Naive thymus-derived CD4-positive, alpha-beta T cell (primary cell): ENCODE measurements at regions not wholly inside any gene's neighbourhood (a gene's known extent, or its start where the extent isn't known, plus 50 kb on each side); places are given as distances from the start of the nearest gene placed in this dataset.
A peak's percentile ranks its signal among the peaks of the same experiment; 100 is the strongest.

ENCODE experiments used
- ATAC-seq: fragments of 150-1000 bp; cut with Tn5 transposase; 2 replicates; pipeline ENCODE4 v1.10.0; 2021; ENCODE audit warnings: mild to moderate bottlenecking, moderate library complexity
- CTCF ChIA-PET: fragments of 350-600 bp; sonication (Branson Sonifier 250); formaldehyde crosslinking; loops from one replicate; lab custom pipeline; 2021; ENCODE audit warnings: antibody characterized with exemption; lab: Charles Lee
- POLR2A ChIA-PET: fragments of 350-600 bp; sonication (Branson Sonifier 250); formaldehyde crosslinking; loops from one replicate; lab custom pipeline; 2021; ENCODE audit warnings: antibody characterized with exemption, inconsistent platforms; lab: Charles Lee
- DNase-seq, 9 donors: peaks; one replicate each; pipeline versions ENCODE4 v3.0.0 to v3.0.0-alpha.2; 2020 to 2022; ENCODE audit warnings: mixed read lengths in 1 of 9
- H3K27ac ChIP-seq: one replicate; pipeline ENCODE4 v1.7.0; 2013; ENCODE audit warnings: mild to moderate bottlenecking, low read depth, low read length, moderate library complexity
- H3K27me3 ChIP-seq, 2 donors: one replicate each; pipeline ENCODE4 v1.7.0; 2013; ENCODE audit warnings: low read length in 2 of 2, mild to moderate bottlenecking in 2 of 2, moderate library complexity in 2 of 2; ENCODE audit not compliant: control insufficient read depth in 2 of 2, insufficient read depth in 2 of 2
- H3K36me3 ChIP-seq, 3 experiments: 1 replicate in 2 of 3; 2 replicates in 1 of 3; pipeline ENCODE4 v1.7.0; 2013; ENCODE audit warnings: low read length in 3 of 3, mild to moderate bottlenecking in 3 of 3, moderate library complexity in 1 of 3; ENCODE audit not compliant: insufficient read depth in 3 of 3, control insufficient read depth in 2 of 3
- H3K4me1 ChIP-seq, 2 donors: one replicate each; pipeline ENCODE4 v1.7.0; 2013; ENCODE audit warnings: low read length in 2 of 2, mild to moderate bottlenecking in 2 of 2, moderate library complexity in 1 of 2; ENCODE audit not compliant: control insufficient read depth in 2 of 2, insufficient read depth in 2 of 2
- H3K4me3 ChIP-seq: 2 replicates; pipeline ENCODE4 v1.7.0; 2013; ENCODE audit warnings: mild to moderate bottlenecking, low read length
- H3K9me3 ChIP-seq, 3 experiments: 1 replicate in 2 of 3; 2 replicates in 1 of 3; pipeline ENCODE4 v1.7.0; 2013; ENCODE audit warnings: low read length in 3 of 3; ENCODE audit not compliant: control insufficient read depth in 2 of 3
- H3K27ac Mint-ChIP-seq, 9 donors: one replicate each; pipeline ENCODE4 v1.8.0; 2020 to 2022; ENCODE audit warnings: mixed read lengths in 9 of 9, mild to moderate bottlenecking in 8 of 9, moderate library complexity in 5 of 9, inconsistent platforms in 2 of 9
- H3K27me3 Mint-ChIP-seq, 5 donors: one replicate each; pipeline ENCODE4 v1.8.0; 2021 to 2022; ENCODE audit warnings: mixed read lengths in 5 of 5, mild to moderate bottlenecking in 1 of 5
- H3K36me3 Mint-ChIP-seq, 5 donors: one replicate each; pipeline ENCODE4 v1.8.0; 2020 to 2022; ENCODE audit warnings: mixed read lengths in 5 of 5, mild to moderate bottlenecking in 3 of 5, inconsistent platforms in 1 of 5
- H3K4me1 Mint-ChIP-seq, 7 donors: one replicate each; pipeline ENCODE4 v1.8.0; 2020 to 2022; ENCODE audit warnings: mixed read lengths in 7 of 7, mild to moderate bottlenecking in 3 of 7, inconsistent platforms in 1 of 7
- H3K4me3 Mint-ChIP-seq, 10 donors: one replicate each; pipeline ENCODE4 v1.8.0; 2020 to 2022; ENCODE audit warnings: mild to moderate bottlenecking in 10 of 10, mixed read lengths in 10 of 10, moderate library complexity in 6 of 10, inconsistent platforms in 2 of 10
- H3K9me3 Mint-ChIP-seq, 11 donors: one replicate each; pipeline ENCODE4 v1.8.0; 2020 to 2022; ENCODE audit warnings: mixed read lengths in 11 of 11, mild to moderate bottlenecking in 4 of 11, inconsistent platforms in 1 of 11, moderate library complexity in 1 of 11
- intact Hi-C, 2 donors: fragments of 100-400 bp; cut with micrococcal nuclease; formaldehyde crosslinking; loops; one replicate each; pipeline ENCODE4 v1.15.1; 2023

DNA sequence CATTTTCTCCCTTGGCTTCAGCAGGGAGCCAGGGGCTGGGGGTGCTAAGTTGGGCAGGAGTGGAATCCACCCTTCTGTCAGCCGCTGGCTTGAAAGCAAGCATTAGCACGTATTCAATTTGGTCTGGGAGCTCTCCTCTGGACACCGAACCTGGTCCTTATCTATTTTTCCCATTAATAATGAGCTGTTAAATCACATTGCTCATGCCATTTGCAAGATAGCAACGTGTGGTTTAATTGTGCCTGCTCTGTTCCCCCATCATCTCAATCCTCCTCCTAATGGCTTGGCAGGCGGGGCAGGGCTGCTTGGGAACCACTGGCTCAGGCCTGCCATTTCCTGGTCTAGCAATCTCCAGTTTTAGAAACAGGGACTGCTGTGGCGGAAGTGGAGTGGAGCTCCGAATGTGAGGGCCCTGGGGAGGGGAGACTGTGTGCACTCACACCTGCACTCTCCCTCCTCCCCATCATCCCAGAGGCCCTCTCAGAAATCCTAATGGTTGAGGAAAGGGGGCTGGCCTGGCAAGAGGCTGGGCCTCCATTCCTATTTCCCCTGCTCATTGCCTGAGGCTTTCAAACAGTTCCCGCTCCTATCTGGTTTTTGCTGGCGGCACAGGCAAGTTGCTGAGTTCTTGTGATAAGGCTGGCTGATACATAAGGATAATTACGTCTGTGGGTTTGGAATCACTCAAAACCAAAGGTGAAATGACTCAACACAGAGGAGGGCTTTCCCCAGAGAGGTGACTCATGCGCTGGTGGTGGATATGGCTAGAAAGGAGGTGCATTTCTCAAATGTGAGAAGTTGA is 201.2 kb upstream of the E2F8 start:
- H3K27me3 Mint-ChIP-seq = peaks cover 17 to 41% (median 22%) of the 10 kb centered on the region in 5 donors
- Histone ChIP-seq H3K27ac (no peak overlapping the region), H3K9me3 (no peaks in the 10 kb centered on the region), H3K4me3 (no peak overlapping the region), H3K4me1 (no peaks in the 10 kb centered on the region), H3K27me3 (no peaks in the 10 kb centered on the region), H3K36me3 (no peaks in the 10 kb centered on the region)
- POLR2A ChIA-PET = no interaction called here
- no peak overlapping the region for H3K27ac Mint-ChIP-seq
- H3K4me3 Mint-ChIP-seq = no peak overlapping the region
- intact Hi-C loops = no loop called here
- H3K9me3 Mint-ChIP-seq = peaks cover 0 to 4% (median 0%) of the 10 kb centered on the region in 11 donors
- CTCF ChIA-PET = no interaction called here
- ATAC-seq = no peak
- H3K36me3 Mint-ChIP-seq = no peaks in the 10 kb centered on the region
- DNase-seq = peak in 1 of 9 donors; percentile 55
- H3K4me1 Mint-ChIP-seq = peaks cover 0 to 8% (median 0%) of the 10 kb centered on the region in 7 donors

DNA sequence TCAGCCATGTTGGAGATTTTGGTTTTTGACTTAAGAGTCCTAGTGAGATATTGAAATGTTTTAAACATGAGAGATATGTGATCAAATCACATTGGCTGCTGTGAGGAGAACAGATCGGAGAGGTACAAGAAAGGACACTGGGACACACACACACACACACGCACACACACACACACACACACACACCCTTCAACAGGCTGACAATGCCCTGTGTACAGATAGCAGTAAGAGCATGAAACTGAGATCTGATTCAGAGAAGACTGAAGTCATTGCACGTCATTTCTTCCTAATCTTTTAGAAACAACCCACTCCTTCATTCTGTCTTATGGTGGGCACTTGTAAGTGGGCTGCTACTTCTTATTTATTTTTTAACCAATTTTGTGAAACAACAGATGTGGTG is 200.5 kb upstream of the E2F8 start:
- Mint-ChIP-seq H3K4me1 (peaks cover 0 to 8% (median 0%) of the 10 kb centered on the region in 7 donors), H3K4me3 (no peak overlapping the region), H3K36me3 (no peaks in the 10 kb centered on the region), H3K27me3 (peaks cover 18 to 45% (median 22%) of the 10 kb centered on the region in 5 donors), H3K9me3 (peaks cover 0 to 4% (median 0%) of the 10 kb centered on the region in 11 donors), H3K27ac (no peak overlapping the region)
- ChIA-PET POLR2A (no interaction called here), CTCF (no interaction called here)
- Histone ChIP-seq H3K9me3 (no peaks in the 10 kb centered on the region), H3K4me1 (no peaks in the 10 kb centered on the region), H3K36me3 (no peaks in the 10 kb centered on the region), H3K4me3 (no peak overlapping the region), H3K27ac (no peak overlapping the region), H3K27me3 (no peaks in the 10 kb centered on the region)
- DNase-seq (no peak), ATAC-seq (no peak)
- intact Hi-C loops = no loop called here

DNA sequence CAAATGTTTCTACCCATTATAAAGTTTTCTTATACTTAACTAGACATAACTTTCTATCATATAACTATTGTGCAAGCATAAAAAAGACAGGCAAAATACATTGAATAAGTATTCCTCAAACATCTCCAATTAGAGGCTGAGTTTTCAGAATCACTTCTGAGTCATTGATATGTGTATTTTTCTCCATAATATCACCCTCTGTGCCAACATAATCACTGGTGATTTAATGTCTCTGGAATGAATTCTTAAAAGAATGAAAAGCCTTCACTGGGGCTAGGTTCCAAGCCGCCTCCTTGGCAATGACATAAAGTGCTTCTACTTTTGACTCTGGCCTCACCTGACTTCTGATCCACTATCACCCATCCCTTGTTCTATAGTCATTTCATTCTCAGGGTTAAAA is 197.0 kb upstream of the E2F8 start:
- Mint-ChIP-seq H3K4me3 (no peak overlapping the region), H3K27ac (no peak overlapping the region), H3K4me1 (peaks cover 0 to 7% (median 0%) of the 10 kb centered on the region in 7 donors), H3K9me3 (peaks cover 0 to 6% (median 0%) of the 10 kb centered on the region in 11 donors), H3K27me3 (peaks cover 18 to 43% (median 25%) of the 10 kb centered on the region in 5 donors), H3K36me3 (no peaks in the 10 kb centered on the region)
- intact Hi-C loops = no loop called here
- no peaks in the 10 kb centered on the region for H3K27me3 ChIP-seq
- POLR2A ChIA-PET = no interaction called here
- no peaks in the 10 kb centered on the region for H3K36me3 ChIP-seq
- ATAC-seq (no peak), DNase-seq (no peak)
- no peaks in the 10 kb centered on the region for H3K4me1 ChIP-seq
- no peaks in the 10 kb centered on the region for H3K9me3 ChIP-seq
- CTCF ChIA-PET = no interaction called here
- no peak overlapping the region for H3K4me3 ChIP-seq
- no peak overlapping the region for H3K27ac ChIP-seq

DNA sequence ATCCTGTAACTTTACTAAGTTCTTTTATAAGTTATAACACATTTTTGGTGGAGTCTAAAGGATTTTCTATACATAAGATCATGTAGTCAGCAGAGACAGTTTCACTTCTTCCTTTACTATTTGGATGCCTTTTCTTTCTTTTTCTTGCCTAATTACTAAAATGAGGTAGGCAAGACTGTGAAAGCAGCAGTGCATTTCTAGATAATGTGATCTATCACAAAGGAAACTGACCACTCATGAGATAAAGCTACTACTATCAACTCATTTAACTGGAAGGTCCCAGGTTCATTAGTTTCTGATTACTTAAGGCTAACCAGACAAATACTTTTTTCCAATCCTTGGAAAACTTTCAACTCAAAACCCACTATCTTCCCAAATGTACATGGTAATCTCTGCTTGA is 196.2 kb upstream of the E2F8 start:
- DNase-seq (no peak), ATAC-seq (no peak)
- Histone ChIP-seq H3K27me3 (no peaks in the 10 kb centered on the region), H3K4me3 (no peak overlapping the region), H3K36me3 (no peaks in the 10 kb centered on the region), H3K4me1 (no peaks in the 10 kb centered on the region), H3K27ac (no peak overlapping the region), H3K9me3 (no peaks in the 10 kb centered on the region)
- Mint-ChIP-seq H3K4me1 (no peaks in the 10 kb centered on the region), H3K4me3 (no peak overlapping the region), H3K27me3 (peaks cover 18 to 42% (median 25%) of the 10 kb centered on the region in 5 donors), H3K9me3 (peaks cover 0 to 6% (median 0%) of the 10 kb centered on the region in 11 donors), H3K36me3 (no peaks in the 10 kb centered on the region), H3K27ac (no peak overlapping the region)
- CTCF ChIA-PET = no interaction called here
- POLR2A ChIA-PET = no interaction called here
- intact Hi-C loops = no loop called here

DNA sequence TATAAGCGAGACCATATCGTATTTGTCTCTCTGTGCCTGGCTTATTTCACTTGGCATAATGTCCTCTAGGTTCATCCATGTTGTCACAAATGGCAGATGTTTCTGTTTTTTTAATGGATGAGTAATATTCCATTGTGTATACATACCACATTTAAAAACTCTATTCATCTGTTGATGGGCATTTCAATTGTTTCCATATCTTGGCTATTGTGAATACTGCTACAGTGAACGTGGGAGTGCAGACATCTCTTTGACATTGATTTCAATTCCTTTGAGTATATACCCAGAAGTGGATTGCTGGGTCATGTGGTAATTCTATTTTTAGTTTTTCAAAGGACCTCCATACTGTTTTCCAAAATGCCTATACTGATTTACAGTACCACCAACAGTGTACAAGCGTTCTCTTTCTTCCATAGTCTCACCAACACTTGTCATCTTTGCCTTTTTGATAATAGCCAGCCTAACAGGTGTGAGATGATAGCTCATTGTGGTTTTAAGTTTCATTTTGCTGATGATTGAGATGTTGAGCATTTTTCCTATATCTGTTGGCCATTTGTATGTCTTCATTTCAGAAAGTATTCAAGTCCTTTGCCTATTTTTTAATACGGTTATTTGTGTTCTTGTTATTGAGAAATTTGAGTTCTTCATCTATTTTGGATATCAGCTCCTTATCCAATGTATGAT is 194.7 kb upstream of the E2F8 start:
- H3K27me3 Mint-ChIP-seq = peaks cover 16 to 44% (median 26%) of the 10 kb centered on the region in 5 donors
- no peak overlapping the region for H3K4me3 ChIP-seq
- POLR2A ChIA-PET = no interaction called here
- H3K4me3 Mint-ChIP-seq = no peak overlapping the region
- no peaks in the 10 kb centered on the region for H3K27me3 ChIP-seq
- H3K27ac Mint-ChIP-seq = no peak overlapping the region
- CTCF ChIA-PET = no interaction called here
- intact Hi-C loops = no loop called here
- no peaks in the 10 kb centered on the region for H3K4me1 Mint-ChIP-seq
- no peaks in the 10 kb centered on the region for H3K9me3 ChIP-seq
- H3K36me3 Mint-ChIP-seq = no peaks in the 10 kb centered on the region
- H3K36me3 ChIP-seq = no peaks in the 10 kb centered on the region
- peaks cover 0 to 6% (median 0%) of the 10 kb centered on the region in 11 donors for H3K9me3 Mint-ChIP-seq
- no peaks in the 10 kb centered on the region for H3K4me1 ChIP-seq
- DNase-seq (no peak), ATAC-seq (no peak)
- H3K27ac ChIP-seq = no peak overlapping the region

DNA sequence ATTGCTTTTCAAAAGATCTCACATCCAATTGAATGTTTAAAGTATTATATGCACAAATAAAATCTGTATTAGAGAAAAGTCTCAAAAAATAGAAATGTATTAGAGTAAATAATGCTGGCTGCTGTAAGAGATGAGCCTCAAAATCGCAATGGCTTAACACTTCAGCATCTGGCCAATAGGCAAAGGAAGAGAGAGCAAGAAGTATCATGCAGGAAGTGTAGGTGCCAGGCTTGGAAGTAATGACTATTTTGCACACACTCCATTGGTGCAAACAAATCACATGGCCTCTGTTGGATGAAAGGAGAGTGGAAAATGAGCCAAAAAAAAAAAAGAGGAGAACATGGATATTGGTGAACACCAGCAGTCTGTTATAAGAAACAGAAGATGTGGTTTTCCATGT is 193.0 kb upstream of the E2F8 start:
- H3K4me3 ChIP-seq = no peak overlapping the region
- Mint-ChIP-seq H3K9me3 (peaks cover 0 to 6% (median 0%) of the 10 kb centered on the region in 11 donors), H3K27ac (no peak overlapping the region), H3K27me3 (peaks cover 25 to 50% (median 31%) of the 10 kb centered on the region in 5 donors), H3K36me3 (no peaks in the 10 kb centered on the region), H3K4me3 (no peak overlapping the region), H3K4me1 (no peaks in the 10 kb centered on the region)
- H3K27me3 ChIP-seq = no peaks in the 10 kb centered on the region
- no peak overlapping the region for H3K27ac ChIP-seq
- CTCF ChIA-PET = no interaction called here
- ATAC-seq (no peak), DNase-seq (no peak)
- POLR2A ChIA-PET = no interaction called here
- H3K9me3 ChIP-seq = no peaks in the 10 kb centered on the region
- H3K4me1 ChIP-seq = no peaks in the 10 kb centered on the region
- no peaks in the 10 kb centered on the region for H3K36me3 ChIP-seq
- intact Hi-C loops = no loop called here
